GM18502 (cell line): ENCODE measurements at regions not wholly inside any gene's neighbourhood (a gene's known extent, or its start where the extent isn't known, plus 50 kb on each side); places are given as distances from the start of the nearest gene placed in this dataset.

ENCODE experiments used
- ATAC-seq: cut with Tn5 transposase; IDR thresholded peaks from one replicate; pipeline ENCODE4 v1.9.1; 2021; ENCODE audit warnings: mild to moderate bottlenecking; ENCODE audit not compliant: unreplicated experiment, poor library complexity

- ATAC-seq = no peak
These were observed 330.5 kb downstream of the HNRNPD start for GRCh38 chr4:82043081-82043808.

- no peak for ATAC-seq
These were observed 331.7 kb downstream of the HNRNPD start for GRCh38 chr4:82042042-82042441.

- no peak for ATAC-seq
These were observed 334.9 kb downstream of the HNRNPD start for GRCh38 chr4:82038936-82039335.

GRCh38 chr4:82036181-82036580, 337.6 kb downstream of the HNRNPD start:
- ATAC-seq = no peak

GRCh38 chr4:82034878-82035277, 338.9 kb downstream of the HNRNPD start:
- no peak for ATAC-seq

- no peak for ATAC-seq
These were observed 339.9 kb downstream of the HNRNPD start for GRCh38 chr4:82033862-82034261.

GRCh38 chr4:82031376-82031927, 342.3 kb downstream of the HNRNPD start:
- no peak for ATAC-seq

GRCh38 chr4:82017680-82018079, 356.1 kb downstream of the HNRNPD start:
- no peak for ATAC-seq

GRCh38 chr4:82005158-82005557, 368.6 kb downstream of the HNRNPD start:
- no peak for ATAC-seq

GRCh38 chr4:81997313-81997712, 376.5 kb downstream of the HNRNPD start:
- no peak for ATAC-seq

- no peak for ATAC-seq
These were observed 382.9 kb downstream of the HNRNPD start for GRCh38 chr4:81990898-81991297.

GRCh38 chr4:81990211-81990610, 383.6 kb downstream of the HNRNPD start:
- no peak for ATAC-seq

GRCh38 chr4:81989202-81989601, 384.6 kb downstream of the HNRNPD start:
- ATAC-seq = no peak

GRCh38 chr4:81988178-81988577, 385.6 kb downstream of the HNRNPD start:
- ATAC-seq = no peak

- ATAC-seq = no peak
These were observed 389.0 kb downstream of the HNRNPD start for GRCh38 chr4:81984746-81985145.

GRCh38 chr4:81982846-81983540, 390.8 kb downstream of the HNRNPD start:
- no peak for ATAC-seq

- ATAC-seq = no peak
These were observed 392.6 kb downstream of the HNRNPD start for GRCh38 chr4:81981218-81981617.

- ATAC-seq = no peak
These were observed 399.3 kb downstream of the HNRNPD start for GRCh38 chr4:81974523-81974922.

- ATAC-seq = no peak
These were observed 402.0 kb downstream of the HNRNPD start for GRCh38 chr4:81971637-81972381.

GRCh38 chr4:81971061-81971460, 402.7 kb downstream of the HNRNPD start:
- ATAC-seq = no peak

- no peak for ATAC-seq
These were observed 403.3 kb downstream of the HNRNPD start for GRCh38 chr4:81970454-81970853.
